Endodermal cell (in vitro differentiated cells): ENCODE measurements at regions not wholly inside any gene's neighbourhood (a gene's known extent, or its start where the extent isn't known, plus 50 kb on each side); places are given as distances from the start of the nearest gene placed in this dataset.
"Not testable (repeated sequence)": the region's sequence is repeated elsewhere in the genome, so short reads cannot be mapped to it uniquely, and the experiment has no call there.

ENCODE experiments used
- DNase-seq: peaks from one replicate; pipeline ENCODE4 v3.0.0-alpha.2; 2017
- H3K27ac ChIP-seq: 2 replicates; pipeline ENCODE4 v1.5.1; 2013; ENCODE audit warnings: mild to moderate bottlenecking, low read depth, low read length, moderate library complexity
- H3K27me3 ChIP-seq: 2 replicates; pipeline ENCODE4 v1.6.1; 2013; ENCODE audit warnings: mild to moderate bottlenecking, low read length, moderate library complexity; ENCODE audit not compliant: insufficient read depth, control insufficient read depth, poor library complexity, severe bottlenecking
- H3K36me3 ChIP-seq: 2 replicates; pipeline ENCODE4 v1.7.0; 2013; ENCODE audit warnings: mild to moderate bottlenecking, low read length, moderate library complexity; ENCODE audit not compliant: control insufficient read depth, insufficient read depth
- H3K4me1 ChIP-seq: one replicate; pipeline ENCODE4 v1.7.0; 2013; ENCODE audit warnings: low read length; ENCODE audit not compliant: control insufficient read depth, insufficient read depth
- H3K4me3 ChIP-seq: 2 replicates; pipeline ENCODE4 v1.5.1; 2013; ENCODE audit warnings: mild to moderate bottlenecking, low read length, moderate library complexity
- H3K9ac ChIP-seq: 2 replicates; pipeline ENCODE4 v1.6.1; 2013; ENCODE audit warnings: mild to moderate bottlenecking, low read length, moderate library complexity; ENCODE audit not compliant: poor library complexity, severe bottlenecking; ENCODE audit errors: extremely low read depth
- H3K9me3 ChIP-seq: 2 replicates; pipeline ENCODE4 v1.6.1; 2013; ENCODE audit warnings: mild to moderate bottlenecking, low read length, moderate library complexity; ENCODE audit not compliant: control insufficient read depth
- H3K27ac Mint-ChIP-seq: 2 replicates; pipeline ENCODE4 v1.8.0; 2020; ENCODE audit warnings: mixed read lengths
- H3K27me3 Mint-ChIP-seq: 2 replicates; pipeline ENCODE4 v1.8.0; 2021; ENCODE audit warnings: mild to moderate bottlenecking, mixed read lengths; ENCODE audit not compliant: insufficient read depth
- H3K36me3 Mint-ChIP-seq: 2 replicates; pipeline ENCODE4 v1.8.0; 2020; ENCODE audit warnings: low read depth, mixed read lengths
- H3K4me1 Mint-ChIP-seq: 2 replicates; pipeline ENCODE4 v1.8.0; 2020; ENCODE audit warnings: mixed read lengths
- H3K4me3 Mint-ChIP-seq: 2 replicates; pipeline ENCODE4 v1.8.0; 2020; ENCODE audit warnings: mild to moderate bottlenecking, moderate library complexity, mixed read lengths
- H3K9me3 Mint-ChIP-seq: 2 replicates; pipeline ENCODE4 v1.8.0; 2020; ENCODE audit warnings: mild to moderate bottlenecking, mixed read lengths
- WGBS, 2 experiments: methylation state at CpG; one replicate each; pipeline versions ENCODE4 v1.1.5 to v1.1.7; 2013; ENCODE audit warnings: missing lambda C conversion rate in 2 of 2, mixed read lengths in 1 of 2; ENCODE audit not compliant: insufficient coverage in 1 of 2, insufficient read length in 1 of 2; 5-methylcytosine and 5-hydroxymethylcytosine counted together

DNA sequence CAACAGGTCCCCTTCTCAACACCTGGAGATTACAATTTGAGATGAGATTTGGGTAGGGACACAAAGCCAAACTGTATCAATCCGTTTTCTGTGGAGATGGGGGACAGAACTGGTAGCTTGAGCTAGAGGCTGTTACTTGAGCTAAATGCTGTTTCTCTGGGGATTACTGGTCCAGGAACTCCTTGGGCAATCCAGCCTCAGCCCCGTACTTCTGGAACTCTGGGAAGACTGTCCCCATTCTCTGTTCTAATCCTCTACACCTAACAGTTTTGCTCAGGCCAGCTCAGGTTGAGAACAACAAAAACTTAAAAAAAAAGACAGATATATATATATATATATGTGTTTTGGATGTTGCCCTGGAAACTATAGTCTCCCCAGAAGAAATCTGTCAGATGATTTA lies 255.0 kb downstream of the GOLGA6L6 start:
- H3K27ac Mint-ChIP-seq, H3K4me1 ChIP-seq, H3K27me3 Mint-ChIP-seq: not testable (repeated sequence)

DNA sequence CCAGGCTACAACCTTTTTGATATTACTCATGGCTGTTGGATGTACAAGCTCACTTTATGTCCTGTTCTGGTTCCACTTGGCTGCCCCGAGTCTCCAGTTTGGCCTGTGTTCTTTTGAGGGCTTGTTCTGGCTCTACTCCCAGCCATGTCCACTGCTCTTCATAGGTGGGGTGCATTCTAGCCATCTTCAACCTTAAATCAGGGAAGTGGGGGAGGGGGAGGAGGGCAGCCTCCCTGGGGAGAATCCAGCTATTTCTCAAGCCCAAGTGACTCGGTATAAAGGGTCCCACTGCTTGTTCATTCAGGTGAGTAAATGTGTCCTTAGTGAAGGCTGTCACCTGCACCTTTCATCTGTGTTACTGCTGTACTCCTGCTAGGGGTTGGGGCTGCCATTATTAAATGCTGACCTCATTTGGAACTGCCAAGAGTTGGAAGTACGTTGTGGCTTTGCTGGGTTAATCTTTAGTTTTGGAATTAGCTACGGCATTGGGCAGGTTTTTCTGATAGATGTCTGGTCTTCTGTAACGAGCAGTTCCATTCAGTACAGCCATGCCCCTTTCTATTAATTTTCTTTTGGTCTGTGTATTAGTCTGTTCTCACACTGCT lies 255.8 kb downstream of the GOLGA6L6 start:
- H3K4me1 ChIP-seq, H3K4me1 Mint-ChIP-seq, H3K27me3 Mint-ChIP-seq, H3K4me3 Mint-ChIP-seq, H3K27me3 ChIP-seq, H3K4me3 ChIP-seq, H3K36me3 ChIP-seq, H3K36me3 Mint-ChIP-seq, H3K9me3 Mint-ChIP-seq, H3K27ac ChIP-seq, H3K9ac ChIP-seq, H3K27ac Mint-ChIP-seq: not testable (repeated sequence)
- peaks cover 80% of the 10 kb centered on the region for H3K9me3 ChIP-seq
- peak; percentile 27 for DNase-seq
- WGBS, 2 experiments: 43 to 66% methylated on average over 3 to 5 of the region's 5 CpGs

More for the DNA sequence above, 255.0 kb downstream of the GOLGA6L6 start:
- not testable (repeated sequence) for H3K9me3 Mint-ChIP-seq, H3K36me3 Mint-ChIP-seq, H3K4me1 Mint-ChIP-seq, DNase-seq, H3K36me3 ChIP-seq, H3K4me3 ChIP-seq, H3K27ac ChIP-seq, H3K27me3 ChIP-seq, H3K9ac ChIP-seq, H3K4me3 Mint-ChIP-seq
- H3K9me3 ChIP-seq: peaks cover 78% of the 10 kb centered on the region
- 55% methylated on average over 2 of the region's 2 CpGs; no CpG with 5 or more reads in 1 of the 2 experiments for WGBS, 2 experiments

DNA sequence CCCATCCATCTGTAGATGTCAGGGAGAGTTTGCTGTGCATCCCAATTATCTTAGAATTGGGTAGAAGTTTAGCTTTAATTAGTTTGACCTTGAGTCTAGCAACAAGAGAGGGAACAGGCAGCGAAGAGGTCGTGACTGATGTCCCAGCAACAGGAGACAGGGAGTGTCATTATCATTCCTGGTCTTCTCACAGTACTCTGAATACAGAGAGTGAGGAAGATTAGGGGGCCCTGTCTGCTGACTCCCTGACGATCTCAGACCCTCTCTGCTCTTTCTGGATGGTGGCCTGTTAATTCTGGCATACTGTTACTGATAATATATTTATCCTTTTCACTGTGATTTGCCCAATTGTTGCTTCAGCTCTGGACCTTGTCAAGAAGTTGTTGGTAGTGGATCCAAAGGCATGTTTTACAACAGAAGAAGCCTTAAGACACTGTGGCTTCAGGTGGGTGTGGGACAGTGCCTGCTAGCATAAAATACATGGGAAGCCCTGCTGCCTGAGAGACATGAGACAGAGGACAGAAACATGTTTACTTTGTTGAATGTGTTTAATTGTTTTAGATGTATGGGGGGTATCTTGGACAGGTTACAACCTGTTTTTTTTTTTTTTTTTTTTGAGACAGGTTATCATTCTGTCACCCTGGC lies 256.6 kb downstream of the GOLGA6L6 start:
- not testable (repeated sequence) for H3K36me3 Mint-ChIP-seq, H3K36me3 ChIP-seq, H3K4me3 Mint-ChIP-seq, H3K27me3 Mint-ChIP-seq, H3K9me3 Mint-ChIP-seq, H3K9ac ChIP-seq, H3K4me1 Mint-ChIP-seq, H3K4me1 ChIP-seq, H3K27me3 ChIP-seq, H3K4me3 ChIP-seq, H3K27ac Mint-ChIP-seq, H3K27ac ChIP-seq
- DNase-seq: peak; percentile 14
- 50 to 52% methylated on average over 2 to 3 of the region's 3 CpGs for WGBS, 2 experiments
- H3K9me3 ChIP-seq: peaks cover 81% of the 10 kb centered on the region

DNA sequence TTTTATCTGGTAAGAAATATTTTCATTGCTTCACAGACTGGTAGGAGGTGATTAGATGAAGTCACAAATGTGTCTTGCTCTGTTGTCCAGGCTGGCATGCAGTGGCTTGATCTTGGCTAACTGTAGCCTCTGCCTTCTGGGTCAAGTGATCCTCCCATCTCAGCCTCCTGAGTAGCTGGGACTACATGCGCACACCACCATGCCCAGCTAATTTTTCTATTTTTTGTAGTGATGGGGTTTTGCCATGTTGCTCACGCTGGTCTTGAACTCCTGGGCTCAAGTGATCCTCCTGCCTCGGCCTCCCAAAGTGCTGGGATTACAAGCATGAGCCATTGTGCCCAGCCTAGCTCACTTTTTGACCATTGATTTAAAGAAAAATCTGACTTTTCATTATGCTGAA lies 257.9 kb downstream of the GOLGA6L6 start:
- not testable (repeated sequence) for DNase-seq, H3K36me3 Mint-ChIP-seq, H3K27ac Mint-ChIP-seq, H3K27me3 ChIP-seq, H3K27ac ChIP-seq, H3K36me3 ChIP-seq, H3K9me3 Mint-ChIP-seq, H3K9ac ChIP-seq, H3K4me3 Mint-ChIP-seq, H3K4me1 Mint-ChIP-seq, H3K27me3 Mint-ChIP-seq, H3K4me1 ChIP-seq, H3K4me3 ChIP-seq
- WGBS, 2 experiments: 56 to 64% methylated on average over 3 of the region's 3 CpGs
- peaks cover 81% of the 10 kb centered on the region for H3K9me3 ChIP-seq

DNA sequence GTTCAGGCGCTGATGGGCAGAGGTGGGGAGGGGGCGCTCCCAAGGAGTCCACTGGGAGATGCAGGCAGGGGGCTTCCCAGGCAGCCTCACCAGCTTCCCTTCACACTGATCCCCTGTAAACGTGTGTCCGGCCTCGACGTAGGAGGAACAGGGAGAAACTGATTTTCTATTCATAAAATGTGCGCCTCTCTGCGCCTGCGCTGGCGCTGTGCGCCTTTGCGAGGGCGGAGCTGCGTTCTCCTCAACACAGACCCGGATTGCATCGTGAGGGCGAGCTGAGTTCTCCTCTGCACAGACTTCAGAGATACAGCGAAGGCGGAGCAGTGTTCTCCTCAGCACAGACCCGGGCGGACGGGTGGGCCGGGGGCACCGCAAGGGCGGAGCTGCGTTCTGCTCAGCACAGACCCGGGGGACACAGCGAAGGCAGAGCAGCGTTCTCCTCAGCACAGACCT lies 259.1 kb downstream of the GOLGA6L6 start:
- H3K9ac ChIP-seq, H3K36me3 ChIP-seq, H3K4me3 Mint-ChIP-seq, H3K27ac ChIP-seq, H3K4me1 ChIP-seq, H3K27me3 Mint-ChIP-seq, H3K27me3 ChIP-seq, H3K4me1 Mint-ChIP-seq, H3K9me3 Mint-ChIP-seq, H3K27ac Mint-ChIP-seq, H3K36me3 Mint-ChIP-seq: not testable (repeated sequence)
- Histone ChIP-seq H3K4me3 (peak overlapping the region; percentile 5), H3K9me3 (peaks cover 84% of the 10 kb centered on the region)
- 88 to 89% methylated on average over 29 of the region's 29 CpGs for WGBS, 2 experiments
- peak; percentile 43 for DNase-seq

DNA sequence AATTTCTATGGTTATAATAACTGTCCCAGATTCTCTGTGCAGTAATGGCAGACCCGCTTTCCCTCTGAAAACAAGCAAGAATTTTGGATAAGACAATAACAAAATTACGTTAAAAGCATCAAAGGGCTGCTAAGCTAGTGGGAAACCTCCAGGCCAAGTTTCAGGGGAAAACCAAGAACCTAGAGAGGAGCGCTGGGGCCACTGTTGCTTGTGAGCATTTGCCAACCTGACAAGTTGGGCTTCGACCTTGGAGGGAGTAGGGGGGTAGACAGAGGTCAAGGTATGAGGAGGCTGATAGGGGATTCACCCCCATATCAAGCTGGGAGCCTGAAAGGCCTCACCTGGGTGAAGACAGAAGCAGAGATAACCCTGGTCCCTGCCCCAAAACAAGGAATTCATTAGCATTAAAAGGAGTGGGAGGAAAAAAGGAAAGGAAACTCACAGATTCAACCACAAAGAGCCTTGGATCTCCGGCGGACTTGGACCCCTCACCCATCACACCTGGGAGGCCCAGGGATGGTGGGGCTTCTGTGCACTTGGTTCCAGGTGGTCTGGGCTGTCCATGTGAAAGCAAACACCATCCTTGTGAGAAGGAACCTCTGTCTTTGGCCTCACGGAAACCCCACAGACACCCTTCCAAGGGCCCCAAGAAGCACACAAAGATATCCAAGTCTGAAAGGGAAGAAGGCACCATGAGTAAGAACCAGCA lies 259.9 kb downstream of the GOLGA6L6 start:
- H3K4me3 Mint-ChIP-seq, H3K36me3 Mint-ChIP-seq, H3K9me3 Mint-ChIP-seq, H3K27ac ChIP-seq, H3K27me3 Mint-ChIP-seq, H3K4me1 Mint-ChIP-seq, H3K36me3 ChIP-seq, H3K4me1 ChIP-seq, H3K27ac Mint-ChIP-seq, H3K9ac ChIP-seq, H3K27me3 ChIP-seq: not testable (repeated sequence)
- Histone ChIP-seq H3K4me3 (peak overlapping the region; percentile 5), H3K9me3 (peaks cover 89% of the 10 kb centered on the region)
- 70 to 72% methylated on average over 6 to 7 of the region's 7 CpGs for WGBS, 2 experiments
- peak; percentile 38 for DNase-seq
